Loucy (cell line): ENCODE measurements at regions not wholly inside any gene's neighbourhood (a gene's known extent, or its start where the extent isn't known, plus 50 kb on each side); places are given as distances from the start of the nearest gene placed in this dataset.

Source experiments
- H2AFZ ChIP-seq: fragments of 200-600 bp; sonication (generic); 2 replicates; pipeline ENCODE4 v1.6.0; 2016; ENCODE audit warnings: antibody characterized with exemption, mild to moderate bottlenecking, low read length, moderate library complexity
- H3F3A ChIP-seq: fragments of 200-600 bp; 2 replicates; pipeline ENCODE4 v1.6.0; 2016; ENCODE audit warnings: antibody characterized with exemption, low read depth, mild to moderate bottlenecking
- H3K27me3 ChIP-seq: fragments of 200-600 bp; sonication (generic); 2 replicates; pipeline ENCODE4 v1.6.1; 2014; ENCODE audit warnings: low read length, mild to moderate bottlenecking; ENCODE audit not compliant: insufficient read depth, poor library complexity, severe bottlenecking
- H3K36me3 ChIP-seq: fragments of 200-600 bp; sonication (generic); 2 replicates; pipeline ENCODE4 v1.6.1; 2016; ENCODE audit warnings: low read length; ENCODE audit not compliant: insufficient read depth
- H3K4me1 ChIP-seq: fragments of 200-600 bp; sonication (generic); 2 replicates; pipeline ENCODE4 v1.5.1; 2014; ENCODE audit warnings: low read length, mild to moderate bottlenecking; ENCODE audit not compliant: insufficient read depth, poor library complexity, severe bottlenecking
- H3K4me2 ChIP-seq: fragments of 200-600 bp; sonication (generic); 2 replicates; pipeline ENCODE4 v1.6.0; 2014; ENCODE audit warnings: antibody characterized with exemption, low read length, low read depth, mild to moderate bottlenecking; ENCODE audit not compliant: poor library complexity, severe bottlenecking
- H3K4me3 ChIP-seq: fragments of 200-600 bp; sonication (generic); 2 replicates; pipeline ENCODE4 v1.5.1; 2014; ENCODE audit warnings: low read length, mild to moderate bottlenecking, mixed read lengths; ENCODE audit not compliant: poor library complexity, severe bottlenecking
- H3K79me2 ChIP-seq: fragments of 200-600 bp; sonication (generic); 2 replicates; pipeline ENCODE4 v1.6.1; 2014; ENCODE audit warnings: low read length; ENCODE audit not compliant: insufficient read depth
- H3K9ac ChIP-seq: fragments of 200-600 bp; sonication (generic); 2 replicates; pipeline ENCODE4 v1.6.0; 2014; ENCODE audit warnings: mild to moderate bottlenecking, low read depth, low read length, moderate library complexity; ENCODE audit not compliant: poor library complexity, severe bottlenecking
- H3K9me2 ChIP-seq: fragments of 200-600 bp; sonication (generic); replicated peaks from 2 replicates; pipeline ENCODE4 v1.6.1; 2016; ENCODE audit warnings: low read depth, low read length, mixed read lengths
- H3K9me3 ChIP-seq: fragments of 200-600 bp; sonication (generic); 2 replicates; pipeline ENCODE4 v1.6.1; 2014; ENCODE audit warnings: mild to moderate bottlenecking, antibody characterized with exemption, low read length, low read depth; ENCODE audit not compliant: insufficient read depth
- H4K20me1 ChIP-seq: fragments of 200-600 bp; sonication (generic); 2 replicates; pipeline ENCODE4 v1.6.0; 2014; ENCODE audit warnings: antibody characterized with exemption, low read length, mild to moderate bottlenecking; ENCODE audit not compliant: insufficient read depth, poor library complexity, severe bottlenecking
- EZH2phosphoT487 ChIP-seq: fragments of 200-600 bp; IDR thresholded peaks from 2 replicates; pipeline ENCODE4 v1.6.1; 2018; ENCODE audit warnings: antibody characterized with exemption, mild to moderate bottlenecking, moderate library complexity, borderline replicate concordance
- TF ChIP-seq, protein P1 (sequence below): fragments of 200-600 bp; sonication (generic); conservative IDR thresholded peaks from 2 replicates; pipeline ENCODE4 v1.5.1; 2014; ENCODE audit warnings: mild to moderate bottlenecking, antibody characterized with exemption, low read length

DNA sequence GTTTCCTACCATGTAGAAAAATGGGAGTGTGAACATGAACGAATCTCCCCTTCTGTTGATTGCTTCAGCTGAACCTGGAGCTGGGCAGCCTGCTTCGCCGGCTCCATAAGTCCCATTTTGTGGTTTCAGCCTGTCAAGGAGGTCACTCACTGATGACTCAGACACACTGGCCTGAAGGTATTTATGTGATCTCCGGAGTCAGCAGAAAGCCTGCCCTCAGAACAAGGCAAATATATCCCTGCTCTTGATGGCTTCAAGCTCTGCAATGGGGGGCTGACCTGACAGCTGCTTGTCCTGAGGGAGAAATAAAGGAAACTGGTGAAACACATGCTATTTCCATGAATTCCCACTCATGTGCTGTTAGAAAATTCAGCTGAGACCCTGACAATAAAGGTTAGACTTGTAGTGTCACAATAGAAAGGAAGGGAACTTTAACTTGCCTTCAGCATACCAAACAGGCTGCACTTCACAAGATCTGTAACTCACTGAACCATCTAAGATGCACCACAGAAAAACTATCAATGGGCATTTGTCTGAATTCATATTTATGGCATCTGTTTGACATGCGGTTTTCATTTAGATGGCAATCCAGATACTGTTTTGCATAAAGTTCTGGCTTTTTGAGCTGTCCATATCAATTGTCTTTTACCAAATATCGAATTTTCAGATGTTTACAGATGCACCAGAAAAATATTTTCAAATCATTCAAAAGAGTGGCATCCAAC lies 282.0 kb upstream of the VEPH1 start:
- Histone ChIP-seq H3K36me3 (no peaks in the 10 kb centered on the region), H3K4me3 (no peak overlapping the region), H3K9me3 (no peaks in the 10 kb centered on the region), H2AFZ (no peak overlapping the region), H4K20me1 (no peaks in the 10 kb centered on the region), H3K4me1 (no peaks in the 10 kb centered on the region), H3K79me2 (no peaks in the 10 kb centered on the region), H3K27me3 (no peaks in the 10 kb centered on the region), H3K9me2 (no peaks in the 10 kb centered on the region), H3K4me2 (no peak overlapping the region), H3K9ac (no peak overlapping the region), H3F3A (no peaks in the 10 kb centered on the region)
- TF ChIP-seq, protein P1, sequence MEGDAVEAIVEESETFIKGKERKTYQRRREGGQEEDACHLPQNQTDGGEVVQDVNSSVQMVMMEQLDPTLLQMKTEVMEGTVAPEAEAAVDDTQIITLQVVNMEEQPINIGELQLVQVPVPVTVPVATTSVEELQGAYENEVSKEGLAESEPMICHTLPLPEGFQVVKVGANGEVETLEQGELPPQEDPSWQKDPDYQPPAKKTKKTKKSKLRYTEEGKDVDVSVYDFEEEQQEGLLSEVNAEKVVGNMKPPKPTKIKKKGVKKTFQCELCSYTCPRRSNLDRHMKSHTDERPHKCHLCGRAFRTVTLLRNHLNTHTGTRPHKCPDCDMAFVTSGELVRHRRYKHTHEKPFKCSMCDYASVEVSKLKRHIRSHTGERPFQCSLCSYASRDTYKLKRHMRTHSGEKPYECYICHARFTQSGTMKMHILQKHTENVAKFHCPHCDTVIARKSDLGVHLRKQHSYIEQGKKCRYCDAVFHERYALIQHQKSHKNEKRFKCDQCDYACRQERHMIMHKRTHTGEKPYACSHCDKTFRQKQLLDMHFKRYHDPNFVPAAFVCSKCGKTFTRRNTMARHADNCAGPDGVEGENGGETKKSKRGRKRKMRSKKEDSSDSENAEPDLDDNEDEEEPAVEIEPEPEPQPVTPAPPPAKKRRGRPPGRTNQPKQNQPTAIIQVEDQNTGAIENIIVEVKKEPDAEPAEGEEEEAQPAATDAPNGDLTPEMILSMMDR, result no peak
- TF ChIP-seq EZH2phosphoT487, result no peak

- H3K9me2 ChIP-seq, result no peaks in the 10 kb centered on the region
- no peak for TF ChIP-seq EZH2phosphoT487
- TF ChIP-seq, protein P1, result no peak
- H3K9me3 ChIP-seq, result no peaks in the 10 kb centered on the region
- no peaks in the 10 kb centered on the region for H3K4me1 ChIP-seq
- no peak overlapping the region for H2AFZ ChIP-seq
- H3K9ac ChIP-seq, result no peak overlapping the region
- H3K4me2 ChIP-seq, result no peak overlapping the region
- no peaks in the 10 kb centered on the region for H3K79me2 ChIP-seq
- H3K27me3 ChIP-seq, result no peaks in the 10 kb centered on the region
- H3K36me3 ChIP-seq, result no peaks in the 10 kb centered on the region
- no peak overlapping the region for H3K4me3 ChIP-seq
- no peaks in the 10 kb centered on the region for H4K20me1 ChIP-seq
- H3F3A ChIP-seq, result no peaks in the 10 kb centered on the region
Observed at GRCh38 chr3:157782236-157782635, 279.0 kb upstream of the VEPH1 start.

DNA sequence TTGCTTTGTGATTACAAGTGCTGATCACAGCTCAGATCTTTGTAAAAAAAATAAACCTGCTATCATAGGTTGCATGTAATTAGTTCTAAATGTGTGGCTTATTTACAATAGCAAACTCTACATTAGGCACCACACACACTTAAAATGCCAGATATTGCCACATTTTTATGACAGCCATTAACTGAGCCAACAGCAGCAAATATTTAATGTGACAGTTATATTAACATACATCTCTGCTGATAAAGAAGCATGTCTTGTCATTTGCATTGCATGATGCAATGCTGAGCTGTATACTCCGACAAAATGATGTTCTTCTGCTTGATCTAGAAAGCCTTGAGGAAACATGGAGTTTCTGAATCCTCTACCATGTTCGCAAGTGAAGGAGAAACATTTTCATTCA lies 273.6 kb upstream of the VEPH1 start:
- no peaks in the 10 kb centered on the region for H3K9me2 ChIP-seq
- no peaks in the 10 kb centered on the region for H4K20me1 ChIP-seq
- H3K4me1 ChIP-seq, result no peaks in the 10 kb centered on the region
- no peak overlapping the region for H3K4me3 ChIP-seq
- TF ChIP-seq, protein P1, result no peak
- no peak overlapping the region for H3K4me2 ChIP-seq
- no peaks in the 10 kb centered on the region for H3K27me3 ChIP-seq
- no peak overlapping the region for H3K9ac ChIP-seq
- no peak overlapping the region for H2AFZ ChIP-seq
- H3K79me2 ChIP-seq, result no peaks in the 10 kb centered on the region
- no peaks in the 10 kb centered on the region for H3K36me3 ChIP-seq
- no peaks in the 10 kb centered on the region for H3K9me3 ChIP-seq
- no peaks in the 10 kb centered on the region for H3F3A ChIP-seq
